HG02588 (cell line): ENCODE measurements at regions not wholly inside any gene's neighbourhood (a gene's known extent, or its start where the extent isn't known, plus 50 kb on each side); places are given as distances from the start of the nearest gene placed in this dataset.
A peak's percentile ranks its signal among the peaks of the same experiment; 100 is the strongest.

Source experiments
- ATAC-seq: cut with Tn5 transposase; IDR thresholded peaks from one replicate; pipeline ENCODE4 v1.9.1; 2021; ENCODE audit warnings: mild to moderate bottlenecking, moderate library complexity; ENCODE audit not compliant: unreplicated experiment

GRCh38 chr6:95071464-95071863 lies 505.9 kb upstream of the MANEA start:
- ATAC-seq, result no peak

- ATAC-seq, result no peak
Observed at GRCh38 chr6:95078457-95078856, 498.9 kb upstream of the MANEA start.

GRCh38 chr6:95081231-95081630 lies 496.1 kb upstream of the MANEA start:
- ATAC-seq, result no peak

- no peak for ATAC-seq
Observed at GRCh38 chr6:95081949-95082348, 495.4 kb upstream of the MANEA start.

- no peak for ATAC-seq
Observed at GRCh38 chr6:95083506-95083905, 493.8 kb upstream of the MANEA start.

GRCh38 chr6:95084867-95085266 lies 492.5 kb upstream of the MANEA start:
- no peak for ATAC-seq

- no peak for ATAC-seq
Observed at GRCh38 chr6:95087394-95088097, 489.8 kb upstream of the MANEA start.

- peak; percentile 88 for ATAC-seq
Observed at GRCh38 chr6:95091823-95092436, 485.4 kb upstream of the MANEA start.

- ATAC-seq, result no peak
Observed at GRCh38 chr6:95093154-95093553, 484.2 kb upstream of the MANEA start.

GRCh38 chr6:95094751-95095663 lies 482.3 kb upstream of the MANEA start:
- no peak for ATAC-seq

GRCh38 chr6:95095855-95096254 lies 481.5 kb upstream of the MANEA start:
- no peak for ATAC-seq

GRCh38 chr6:95099410-95099809 lies 477.9 kb upstream of the MANEA start:
- ATAC-seq, result no peak

GRCh38 chr6:95109212-95109611 lies 468.1 kb upstream of the MANEA start:
- no peak for ATAC-seq

GRCh38 chr6:95110767-95111166 lies 466.6 kb upstream of the MANEA start:
- ATAC-seq, result no peak

- no peak for ATAC-seq
Observed at GRCh38 chr6:95117236-95117635, 460.1 kb upstream of the MANEA start.

- ATAC-seq, result no peak
Observed at GRCh38 chr6:95119927-95120326, 457.4 kb upstream of the MANEA start.

GRCh38 chr6:95120984-95121383 lies 456.4 kb upstream of the MANEA start:
- no peak for ATAC-seq

GRCh38 chr6:95127261-95127660 lies 450.1 kb upstream of the MANEA start:
- ATAC-seq, result no peak

GRCh38 chr6:95128439-95128838 lies 448.9 kb upstream of the MANEA start:
- ATAC-seq, result no peak

- ATAC-seq, result no peak
Observed at GRCh38 chr6:95128947-95129346, 448.4 kb upstream of the MANEA start.

GRCh38 chr6:95133578-95133977 lies 443.8 kb upstream of the MANEA start:
- no peak for ATAC-seq

- no peak for ATAC-seq
Observed at GRCh38 chr6:95135182-95135581, 442.2 kb upstream of the MANEA start.
